ENCODE measurements at regions not wholly inside any gene's neighbourhood (a gene's known extent, or its start where the extent isn't known, plus 50 kb on each side); places are given as distances from the start of the nearest gene placed in this dataset.

- DNase-seq, result no peak
Observed at GRCh38 chr2:80858965-80859364, 554.4 kb upstream of the LRRTM1 start.

DNA sequence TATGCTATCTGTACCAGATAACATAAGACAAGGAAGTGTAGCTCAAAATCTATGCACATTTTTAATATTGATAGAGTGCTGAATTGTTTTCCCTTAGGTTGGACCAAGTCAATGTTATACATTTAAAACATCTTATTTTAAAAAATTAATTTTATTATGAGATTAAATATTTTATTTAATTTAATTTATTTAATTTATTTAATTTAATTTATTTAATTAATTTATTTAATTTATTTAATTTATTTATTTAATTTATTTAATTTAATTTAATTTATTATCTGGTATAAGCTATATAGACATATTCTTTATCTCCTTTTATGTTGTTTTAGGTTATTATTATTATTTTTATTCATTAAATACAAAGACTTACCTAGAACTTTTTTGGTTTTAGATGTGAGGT lies 551.7 kb upstream of the LRRTM1 start:
- no peak for DNase-seq

GRCh38 chr2:80854831-80855230 lies 550.3 kb upstream of the LRRTM1 start:
- DNase-seq, result no peak

DNA sequence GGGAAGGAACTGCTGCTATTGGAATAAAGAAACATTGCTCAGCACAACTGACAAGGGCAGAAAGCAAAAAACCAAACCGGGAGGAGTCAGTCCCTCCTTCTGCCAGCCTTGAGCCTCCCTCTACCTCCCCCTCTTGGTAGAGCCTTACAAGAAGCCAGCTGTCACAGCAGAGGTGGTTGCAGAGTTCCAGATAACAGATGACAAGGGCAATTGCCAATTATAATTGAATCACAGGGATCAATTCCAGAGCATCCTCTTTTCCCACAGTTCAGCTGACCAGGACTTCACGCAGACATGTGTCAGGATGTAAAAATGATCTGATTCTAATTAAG lies 548.2 kb upstream of the LRRTM1 start:
- no peak for DNase-seq

DNA sequence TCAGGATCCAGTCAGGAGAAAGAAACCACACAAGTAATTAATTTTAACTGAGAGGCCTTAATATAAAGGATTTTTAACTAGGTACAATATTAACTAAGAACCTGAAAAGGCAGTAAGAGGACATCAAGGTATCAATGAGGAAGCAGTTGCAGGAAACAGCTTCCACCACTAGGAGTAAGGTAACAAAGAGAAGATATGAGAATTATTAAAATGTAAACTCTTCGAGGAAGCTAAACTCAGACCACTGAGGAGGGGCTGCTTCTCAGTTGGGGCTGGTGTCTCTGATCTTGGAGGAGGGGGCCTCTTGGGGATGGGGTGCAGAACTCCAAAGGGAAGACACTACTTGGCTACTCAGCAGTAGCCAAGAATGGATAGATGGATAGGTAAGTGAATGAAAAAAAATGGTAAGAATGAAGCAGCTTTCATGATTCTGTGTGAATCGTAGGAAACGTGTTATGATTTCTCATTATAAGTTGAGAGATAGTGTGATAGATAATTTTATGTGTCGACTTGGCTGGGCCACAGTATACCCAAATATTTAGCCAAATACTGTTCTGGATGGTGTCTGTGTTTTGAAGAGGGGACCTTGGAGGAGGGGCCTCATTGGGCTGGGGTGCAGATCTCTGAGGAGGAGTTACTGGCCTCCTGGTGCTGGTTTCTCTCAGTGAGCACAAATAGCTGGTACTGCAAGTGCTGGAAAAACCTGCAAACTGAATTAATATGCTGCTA lies 547.7 kb upstream of the LRRTM1 start:
- no peak for DNase-seq

DNA sequence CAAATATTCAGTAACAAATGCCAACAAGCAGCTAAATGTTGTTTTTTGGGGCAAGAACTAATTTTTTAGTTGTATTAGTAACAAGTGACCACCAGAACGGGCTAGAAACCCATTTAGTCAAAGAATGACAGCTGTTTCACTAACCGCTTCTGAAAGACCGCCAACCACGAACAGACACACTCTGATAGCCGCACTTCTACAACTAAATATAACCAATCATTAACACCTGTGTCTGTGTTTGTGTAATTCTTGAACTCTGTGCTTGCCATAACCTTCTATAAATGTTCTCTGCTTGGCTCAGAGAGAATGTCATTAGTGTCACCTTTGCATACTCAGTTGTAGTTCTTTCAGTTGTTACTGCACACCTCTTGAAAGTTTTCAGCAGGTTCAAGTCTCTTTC lies 526.3 kb upstream of the LRRTM1 start:
- no peak for DNase-seq

DNA sequence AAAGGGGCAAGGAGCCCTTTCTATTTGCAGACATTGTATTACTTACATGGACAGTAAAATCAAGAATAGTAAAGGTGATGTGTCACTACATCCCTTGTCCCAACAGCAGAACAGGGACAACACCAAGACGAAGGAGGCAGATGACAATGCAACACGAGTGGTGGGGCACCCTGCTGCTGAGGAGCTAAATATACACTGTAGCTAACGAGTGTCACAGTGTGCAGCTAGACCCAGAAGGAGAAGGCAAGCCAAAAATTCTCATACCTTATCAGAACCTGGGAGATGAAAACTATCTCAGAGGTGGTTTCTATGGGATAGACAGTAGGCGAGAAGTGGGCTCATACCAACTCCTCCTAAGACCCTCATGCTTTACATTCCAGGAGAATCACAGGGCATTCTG lies 518.4 kb upstream of the LRRTM1 start:
- DNase-seq, result no peak

GRCh38 chr2:80815259-80815658 lies 510.7 kb upstream of the LRRTM1 start:
- no peak for DNase-seq

DNA sequence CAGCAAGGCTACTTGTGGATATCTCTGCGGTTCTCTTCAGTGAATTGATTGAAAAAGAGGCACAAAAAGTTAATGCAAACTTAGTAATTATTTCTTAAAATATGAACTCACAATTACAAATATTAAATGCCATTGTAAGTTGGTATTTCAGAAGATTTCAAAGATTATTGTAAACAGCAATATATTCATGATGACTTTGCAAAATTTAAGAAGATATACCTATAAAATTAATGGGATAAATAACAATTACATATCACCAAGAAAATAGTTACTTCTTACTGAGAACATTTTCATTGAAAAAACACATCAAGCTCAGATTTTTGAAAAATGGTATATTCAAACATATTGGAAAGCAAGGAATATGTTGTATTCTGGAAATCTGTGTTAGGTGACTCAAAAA lies 482.0 kb upstream of the LRRTM1 start:
- DNase-seq, result no peak

- no peak for DNase-seq
Observed at GRCh38 chr2:80778704-80779103, 474.2 kb upstream of the LRRTM1 start.

- DNase-seq, result no peak
Observed at GRCh38 chr2:80748592-80748991, 444.0 kb upstream of the LRRTM1 start.

DNA sequence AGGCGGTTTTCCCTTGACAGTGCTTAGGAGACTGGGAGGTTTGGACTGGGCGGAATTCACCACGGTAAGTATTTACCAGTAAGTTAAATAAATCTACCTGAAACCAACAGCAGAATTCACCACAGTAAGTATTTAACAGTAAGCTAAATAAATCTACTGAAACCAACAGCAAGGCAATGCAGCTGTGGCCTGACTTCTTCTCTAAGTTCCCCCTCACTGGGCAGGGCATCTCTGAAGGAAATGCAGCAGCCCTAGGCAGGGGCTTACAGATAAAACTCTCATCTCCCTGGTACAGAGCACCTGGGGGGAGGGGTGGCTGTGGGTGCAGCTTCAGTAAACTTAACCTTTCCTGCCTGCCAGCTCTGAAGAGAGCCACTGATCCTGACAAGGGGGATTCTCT lies 432.5 kb upstream of the LRRTM1 start:
- DNase-seq, result no peak

DNA sequence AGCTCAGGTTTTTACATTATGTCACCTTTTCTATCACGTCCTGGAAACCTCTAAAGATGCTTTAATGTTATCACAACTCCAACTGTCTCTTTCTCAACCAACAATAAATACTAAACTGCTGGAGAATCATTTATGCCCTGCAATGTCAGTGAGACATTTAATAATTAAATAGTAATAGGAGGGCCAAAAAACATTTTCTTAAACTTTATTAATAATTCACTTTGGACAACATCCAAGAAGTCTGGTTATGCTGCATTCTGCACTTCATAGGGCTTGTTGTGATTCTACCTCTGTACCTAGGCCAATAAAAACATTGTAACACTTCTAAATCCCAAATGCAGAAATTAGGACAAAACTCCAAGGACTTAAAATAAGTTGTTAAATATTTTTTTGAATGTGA lies 420.4 kb upstream of the LRRTM1 start:
- no peak for DNase-seq

DNA sequence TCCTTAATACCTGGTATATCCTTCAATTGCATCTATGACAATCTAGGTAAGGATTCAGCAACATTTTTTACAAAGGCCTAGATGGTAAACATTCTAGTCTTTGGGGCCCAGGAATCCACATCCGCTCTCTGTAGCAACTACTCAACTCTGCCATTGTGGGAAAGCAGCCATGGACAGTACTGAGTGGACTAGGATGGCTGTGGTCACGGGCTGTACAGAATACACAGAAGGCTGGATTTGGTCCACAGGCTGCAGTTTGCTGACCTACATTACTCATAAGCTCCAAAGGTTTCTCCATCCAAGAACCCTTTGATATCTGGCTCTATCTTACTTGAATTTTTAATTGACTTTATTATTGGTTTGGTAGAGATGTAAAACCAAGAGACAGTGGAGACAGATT lies 418.3 kb upstream of the LRRTM1 start:
- no peak for DNase-seq

DNA sequence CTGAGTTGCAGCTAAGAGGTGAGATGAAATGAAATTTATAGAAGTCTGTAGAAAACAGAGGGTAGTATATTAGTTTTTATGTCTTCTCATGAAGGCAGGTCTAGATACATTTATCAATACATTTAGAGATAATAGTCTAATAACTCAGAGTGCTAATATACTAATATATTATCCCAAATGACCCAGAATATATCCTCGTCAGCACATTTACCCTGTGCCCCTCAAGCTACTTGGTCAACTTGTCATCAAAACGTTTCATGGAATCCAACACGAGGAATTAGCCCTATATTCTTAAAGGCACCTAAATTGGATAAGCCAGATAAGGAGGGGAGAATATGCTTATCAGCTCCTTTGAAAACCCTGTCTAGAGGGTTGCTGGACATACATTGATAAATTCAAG lies 415.1 kb upstream of the LRRTM1 start:
- DNase-seq, result no peak

GRCh38 chr2:80715433-80715832 lies 410.9 kb upstream of the LRRTM1 start:
- DNase-seq, result no peak

DNA sequence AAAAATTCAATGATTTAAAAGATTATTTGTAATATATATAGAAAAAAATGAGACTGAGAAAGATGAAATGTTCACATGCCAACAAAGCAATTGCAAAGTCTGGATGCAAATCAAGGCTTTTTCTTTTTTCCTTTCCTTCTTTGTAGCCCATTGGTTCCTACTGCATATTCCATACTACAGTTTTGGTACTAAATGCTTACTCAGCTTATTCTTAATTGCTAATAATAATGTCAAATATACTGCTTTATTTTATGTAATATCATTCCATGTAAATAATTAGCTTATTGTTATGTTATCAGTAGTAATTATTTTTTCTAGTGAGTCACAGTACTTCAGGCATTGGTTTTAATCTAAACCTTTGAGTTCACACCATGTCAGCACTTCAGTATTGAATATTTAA lies 407.4 kb upstream of the LRRTM1 start:
- no peak for DNase-seq

GRCh38 chr2:80706951-80707350 lies 402.4 kb upstream of the LRRTM1 start:
- no peak for DNase-seq

GRCh38 chr2:80706541-80706940 lies 402.0 kb upstream of the LRRTM1 start:
- no peak for DNase-seq

DNA sequence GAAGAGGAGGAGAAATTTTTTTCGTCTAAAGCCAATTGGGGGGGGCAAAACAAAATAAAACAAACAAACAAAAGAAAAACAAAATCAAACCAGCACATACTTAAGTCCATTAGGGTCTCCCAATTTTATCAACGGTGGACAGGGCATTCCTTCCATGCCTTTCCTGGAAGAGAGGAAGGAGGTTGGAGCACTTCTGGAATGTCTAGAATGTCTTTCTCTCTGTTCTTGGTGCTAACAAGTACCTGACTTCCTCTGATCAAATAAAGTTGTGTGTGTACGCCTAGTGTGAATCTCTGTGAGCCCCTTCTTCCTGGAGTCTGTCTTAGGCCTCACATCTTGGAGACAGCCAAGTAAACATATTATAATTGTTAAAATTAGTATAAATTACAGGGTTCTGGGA lies 399.0 kb upstream of the LRRTM1 start:
- DNase-seq, result no peak

GRCh38 chr2:80700961-80701360 lies 396.4 kb upstream of the LRRTM1 start:
- no peak for DNase-seq
